IPS DF 6.9 (cell line): ENCODE measurements at regions not wholly inside any gene's neighbourhood (a gene's known extent, or its start where the extent isn't known, plus 50 kb on each side); places are given as distances from the start of the nearest gene placed in this dataset.

Experiments
- DNase-seq: peaks from one replicate; pipeline ENCODE4 v3.0.0-alpha.2; 2013; ENCODE audit warnings: low read depth, low spot score
- H3K27ac ChIP-seq: one replicate; pipeline ENCODE4 v1.5.1; 2013; ENCODE audit warnings: low read length, control low read depth
- H3K27me3 ChIP-seq: 2 replicates; pipeline ENCODE4 v1.6.1; 2013; ENCODE audit warnings: mild to moderate bottlenecking, low read length; ENCODE audit not compliant: control insufficient read depth, insufficient read depth
- H3K36me3 ChIP-seq: 2 replicates; pipeline ENCODE4 v1.6.1; 2013; ENCODE audit warnings: low read length; ENCODE audit not compliant: control insufficient read depth, insufficient read depth
- H3K4me1 ChIP-seq: 2 replicates; pipeline ENCODE4 v1.6.1; 2013; ENCODE audit warnings: low read length; ENCODE audit not compliant: control insufficient read depth, insufficient read depth
- H3K4me3 ChIP-seq: 2 replicates; pipeline ENCODE4 v1.5.1; 2013; ENCODE audit warnings: mild to moderate bottlenecking, low read length
- H3K9me3 ChIP-seq: 2 replicates; pipeline ENCODE4 v1.6.1; 2013; ENCODE audit warnings: low read length, inconsistent platforms; ENCODE audit not compliant: control insufficient read depth, insufficient read depth
- WGBS: extraction: QIAGEN DNeasy Blood & Tissue Kit; methylation state at CpG from one replicate; pipeline ENCODE4 v1.1.7; 2013; ENCODE audit warnings: mixed read lengths, missing lambda C conversion rate; ENCODE audit not compliant: insufficient read length, insufficient coverage; 5-methylcytosine and 5-hydroxymethylcytosine counted together

GRCh38 chr3:18888819-18889218, 259.5 kb upstream of the KCNH8 start:
- Histone ChIP-seq H3K27ac (no peak overlapping the region), H3K36me3 (no peaks in the 10 kb centered on the region), H3K4me1 (no peaks in the 10 kb centered on the region), H3K27me3 (no peaks in the 10 kb centered on the region), H3K9me3 (no peaks in the 10 kb centered on the region), H3K4me3 (no peak overlapping the region)
- DNase-seq = no peak
- no CpG with 5 or more reads among the region's 3 CpGs for WGBS

- DNase-seq = no peak
- Histone ChIP-seq H3K4me3 (no peak overlapping the region), H3K9me3 (no peaks in the 10 kb centered on the region), H3K4me1 (no peaks in the 10 kb centered on the region), H3K36me3 (no peaks in the 10 kb centered on the region), H3K27ac (no peak overlapping the region), H3K27me3 (no peaks in the 10 kb centered on the region)
- no CpG with 5 or more reads among the region's 4 CpGs for WGBS
These were observed 259.9 kb upstream of the KCNH8 start for GRCh38 chr3:18888370-18888769.

- WGBS = no CpG with 5 or more reads among the region's 6 CpGs
- Histone ChIP-seq H3K4me1 (no peaks in the 10 kb centered on the region), H3K36me3 (no peaks in the 10 kb centered on the region), H3K27me3 (no peaks in the 10 kb centered on the region), H3K9me3 (no peaks in the 10 kb centered on the region), H3K27ac (no peak overlapping the region), H3K4me3 (no peak overlapping the region)
- DNase-seq = no peak
These were observed 262.0 kb upstream of the KCNH8 start for GRCh38 chr3:18886331-18886730.

GRCh38 chr3:18885612-18886011, 262.7 kb upstream of the KCNH8 start:
- no peak for DNase-seq
- H3K36me3 ChIP-seq = no peaks in the 10 kb centered on the region
- no peak overlapping the region for H3K27ac ChIP-seq
- H3K9me3 ChIP-seq = no peaks in the 10 kb centered on the region
- no peaks in the 10 kb centered on the region for H3K27me3 ChIP-seq
- WGBS = no CpG with 5 or more reads among the region's 6 CpGs
- H3K4me1 ChIP-seq = no peaks in the 10 kb centered on the region
- H3K4me3 ChIP-seq = no peak overlapping the region

- H3K36me3 ChIP-seq = no peaks in the 10 kb centered on the region
- no peaks in the 10 kb centered on the region for H3K4me1 ChIP-seq
- no peak for DNase-seq
- no peak overlapping the region for H3K4me3 ChIP-seq
- H3K27me3 ChIP-seq = no peaks in the 10 kb centered on the region
- H3K27ac ChIP-seq = no peak overlapping the region
- WGBS = no CpG with 5 or more reads among the region's 2 CpGs
- H3K9me3 ChIP-seq = no peaks in the 10 kb centered on the region
These were observed 264.7 kb upstream of the KCNH8 start for GRCh38 chr3:18883571-18883970.

- no peak for DNase-seq
- H3K4me1 ChIP-seq = no peaks in the 10 kb centered on the region
- no CpG with 5 or more reads among the region's 1 CpG for WGBS
- no peak overlapping the region for H3K27ac ChIP-seq
- H3K27me3 ChIP-seq = no peaks in the 10 kb centered on the region
- H3K4me3 ChIP-seq = no peak overlapping the region
- H3K9me3 ChIP-seq = no peaks in the 10 kb centered on the region
- H3K36me3 ChIP-seq = no peaks in the 10 kb centered on the region
These were observed 267.6 kb upstream of the KCNH8 start for GRCh38 chr3:18880691-18881090.

GRCh38 chr3:18872466-18872865, 275.8 kb upstream of the KCNH8 start:
- Histone ChIP-seq H3K4me3 (no peak overlapping the region), H3K4me1 (no peaks in the 10 kb centered on the region), H3K36me3 (no peaks in the 10 kb centered on the region), H3K9me3 (no peaks in the 10 kb centered on the region), H3K27ac (no peak overlapping the region), H3K27me3 (no peaks in the 10 kb centered on the region)
- DNase-seq = no peak
- no CpG with 5 or more reads among the region's 1 CpG for WGBS

GRCh38 chr3:18870642-18871041, 277.7 kb upstream of the KCNH8 start:
- Histone ChIP-seq H3K4me1 (no peaks in the 10 kb centered on the region), H3K27ac (no peak overlapping the region), H3K4me3 (no peak overlapping the region), H3K9me3 (no peaks in the 10 kb centered on the region), H3K36me3 (no peaks in the 10 kb centered on the region), H3K27me3 (no peaks in the 10 kb centered on the region)
- no peak for DNase-seq
- WGBS = no CpG with 5 or more reads among the region's 2 CpGs

- Histone ChIP-seq H3K36me3 (no peaks in the 10 kb centered on the region), H3K27me3 (no peaks in the 10 kb centered on the region), H3K4me3 (no peak overlapping the region), H3K9me3 (no peaks in the 10 kb centered on the region), H3K27ac (no peak overlapping the region), H3K4me1 (no peaks in the 10 kb centered on the region)
- DNase-seq = no peak
- WGBS = no CpG with 5 or more reads among the region's 1 CpG
These were observed 278.2 kb upstream of the KCNH8 start for GRCh38 chr3:18870074-18870640.

- Histone ChIP-seq H3K4me1 (no peaks in the 10 kb centered on the region), H3K4me3 (no peak overlapping the region), H3K27ac (no peak overlapping the region), H3K36me3 (no peaks in the 10 kb centered on the region), H3K9me3 (no peaks in the 10 kb centered on the region), H3K27me3 (no peaks in the 10 kb centered on the region)
- no peak for DNase-seq
- WGBS = no CpG with 5 or more reads among the region's 4 CpGs
These were observed 279.2 kb upstream of the KCNH8 start for GRCh38 chr3:18868911-18869689.

- no CpG with 5 or more reads among the region's 1 CpG for WGBS
- Histone ChIP-seq H3K4me1 (no peaks in the 10 kb centered on the region), H3K36me3 (no peaks in the 10 kb centered on the region), H3K9me3 (no peaks in the 10 kb centered on the region), H3K4me3 (no peak overlapping the region), H3K27me3 (no peaks in the 10 kb centered on the region), H3K27ac (no peak overlapping the region)
- no peak for DNase-seq
These were observed 281.4 kb upstream of the KCNH8 start for GRCh38 chr3:18866899-18867298.
